B cell (primary cell): ENCODE measurements at regions not wholly inside any gene's neighbourhood (a gene's known extent, or its start where the extent isn't known, plus 50 kb on each side); places are given as distances from the start of the nearest gene placed in this dataset.

Source experiments
- ATAC-seq: fragments of 200-7000 bp; cut with Tn5 transposase; one replicate; pipeline ENCODE4 v1.10.0; 2021; ENCODE audit warnings: low read depth, mild to moderate bottlenecking, moderate number of reproducible peaks, moderate library complexity
- CTCF ChIA-PET: fragments of 350-600 bp; sonication (Branson Sonifier 250); formaldehyde crosslinking; loops from one replicate; lab custom pipeline; 2021; ENCODE audit warnings: antibody characterized with exemption, inconsistent platforms; lab: Charles Lee
- POLR2A ChIA-PET: fragments of 350-600 bp; sonication (Branson Sonifier 250); formaldehyde crosslinking; loops from one replicate; lab custom pipeline; 2021; ENCODE audit warnings: antibody characterized with exemption; lab: Charles Lee
- DNase-seq: peaks from one replicate; pipeline ENCODE4 v3.0.0; 2013
- H2AFZ ChIP-seq: 2 replicates; pipeline ENCODE4 v1.6.1; 2012; ENCODE audit warnings: mild to moderate bottlenecking, low read depth, low read length; ENCODE audit not compliant: insufficient read depth, poor library complexity, severe bottlenecking
- H3K27ac ChIP-seq, 2 donors: 1 replicate in 1 of 2; 2 replicates in 1 of 2; pipeline ENCODE4 v1.5.1; 2012 to 2013; ENCODE audit warnings: low read length in 2 of 2, mild to moderate bottlenecking in 2 of 2, moderate library complexity in 1 of 2
- H3K27me3 ChIP-seq, 4 experiments: fragments of 200-600 bp in 1 of 4; sonication (generic) in 1 of 4; replicated peaks in 1 of 4; 1 replicate in 2 of 4; 2 replicates in 2 of 4; pipeline versions ENCODE4 v1.6.1 to v1.7.0; 2013 to 2016; ENCODE audit warnings: low read length in 3 of 4, mild to moderate bottlenecking in 2 of 4, mixed read lengths in 1 of 4, moderate library complexity in 1 of 4; ENCODE audit not compliant: insufficient read depth in 4 of 4, control insufficient read depth in 3 of 4; ENCODE audit errors: control extremely low read depth in 1 of 4
- H3K36me3 ChIP-seq, 2 experiments: replicated peaks in 1 of 2; 1 replicate in 1 of 2; 2 replicates in 1 of 2; pipeline versions ENCODE4 v1.6.1 to v1.7.1; 2013; ENCODE audit warnings: low read length in 1 of 2; ENCODE audit not compliant: insufficient read depth in 2 of 2, control insufficient read depth in 1 of 2; ENCODE audit errors: control extremely low read depth in 1 of 2, extremely low read depth in 1 of 2
- H3K4me1 ChIP-seq, 2 donors: fragments of 200-600 bp in 1 of 2; sonication (generic) in 1 of 2; 1 replicate in 1 of 2; 2 replicates in 1 of 2; pipeline versions ENCODE4 v1.5.1 to v1.6.1; 2013 to 2017; ENCODE audit warnings: low read length in 2 of 2; ENCODE audit not compliant: control insufficient read depth in 2 of 2, insufficient read depth in 2 of 2
- H3K4me2 ChIP-seq: replicated peaks from 2 replicates; pipeline ENCODE3; 2012; ENCODE audit warnings: mild to moderate bottlenecking, low read depth, low read length; ENCODE audit not compliant: poor library complexity, severe bottlenecking
- H3K4me3 ChIP-seq, 5 experiments: fragments of 200-600 bp in 1 of 5; sonication (generic) in 1 of 5; 1 replicate in 3 of 5; 2 replicates in 2 of 5; pipeline versions ENCODE4 v1.5.1 to v1.7.0; 2011 to 2016; ENCODE audit warnings: low read length in 4 of 5, mild to moderate bottlenecking in 4 of 5, low read depth in 2 of 5, control low read depth in 1 of 5, moderate library complexity in 1 of 5; ENCODE audit not compliant: insufficient read depth in 1 of 5; ENCODE audit errors: control extremely low read depth in 1 of 5, extremely low read depth in 1 of 5
- H3K79me2 ChIP-seq: fragments of 200-600 bp; sonication (generic); one replicate; pipeline ENCODE4 v1.6.0; 2016; ENCODE audit warnings: low read length; ENCODE audit not compliant: control insufficient read depth, insufficient read depth
- H3K9ac ChIP-seq: fragments of 200-600 bp; sonication (generic); 2 replicates; pipeline ENCODE4 v1.6.1; 2017; ENCODE audit warnings: mild to moderate bottlenecking, low read length, moderate library complexity
- H3K9me3 ChIP-seq, 3 donors: one replicate each; pipeline versions ENCODE4 v1.6.1 to v1.7.1; 2013; ENCODE audit warnings: low read length in 2 of 3; ENCODE audit not compliant: control insufficient read depth in 2 of 3, insufficient read depth in 1 of 3; ENCODE audit errors: control extremely low read depth in 1 of 3
- H4K20me1 ChIP-seq: 2 replicates; pipeline ENCODE4 v1.6.0; 2012; ENCODE audit warnings: mild to moderate bottlenecking, low read length; ENCODE audit not compliant: insufficient read depth, control insufficient read depth, poor library complexity, severe bottlenecking
- H3K27ac Mint-ChIP-seq: one replicate; pipeline ENCODE4 v1.8.0; 2021; ENCODE audit warnings: mixed read lengths
- H3K27me3 Mint-ChIP-seq: one replicate; pipeline ENCODE4 v1.8.0; 2021; ENCODE audit warnings: mixed read lengths
- H3K4me1 Mint-ChIP-seq: one replicate; pipeline ENCODE4 v1.8.0; 2021; ENCODE audit warnings: mixed read lengths
- H3K4me3 Mint-ChIP-seq: one replicate; pipeline ENCODE4 v1.8.0; 2021; ENCODE audit warnings: mixed read lengths
- H3K9me3 Mint-ChIP-seq: one replicate; pipeline ENCODE4 v1.8.0; 2022; ENCODE audit warnings: mixed read lengths; ENCODE audit not compliant: insufficient read depth
- CTCF ChIP-seq: fragments of 200-600 bp; IDR thresholded peaks from one replicate; pipeline ENCODE4 v1.8.0; 2022; ENCODE audit warnings: antibody characterized with exemption, mild to moderate bottlenecking
- EZH2 ChIP-seq: IDR thresholded peaks from 2 replicates; pipeline ENCODE4 v1.6.1; 2012; ENCODE audit warnings: borderline replicate concordance, low read depth, mild to moderate bottlenecking, moderate library complexity, low read length; ENCODE audit not compliant: insufficient read depth, poor library complexity, severe bottlenecking
- WGBS: methylation state at CpG from one replicate; pipeline ENCODE4 v1.1.5; 2013; ENCODE audit warnings: missing lambda C conversion rate; ENCODE audit not compliant: insufficient coverage; 5-methylcytosine and 5-hydroxymethylcytosine counted together
- intact Hi-C: fragments of 100-400 bp; cut with micrococcal nuclease; formaldehyde crosslinking; loops from one replicate; pipeline ENCODE4 v1.10.0; 2022

- H3K79me2 ChIP-seq, result no peaks in the 10 kb centered on the region
- H2AFZ ChIP-seq, result no peak overlapping the region
- no peak overlapping the region for H3K27ac ChIP-seq
- ChIA-PET CTCF (no interaction called here), POLR2A (no interaction called here)
- TF ChIP-seq EZH2, result no peak
- TF ChIP-seq CTCF, result no peak
- no peaks in the 10 kb centered on the region for H3K36me3 ChIP-seq
- intact Hi-C loops, result no loop called here
- H3K4me1 ChIP-seq, result no peaks in the 10 kb centered on the region
- Mint-ChIP-seq H3K9me3 (no peaks in the 10 kb centered on the region), H3K4me3 (no peak overlapping the region), H3K4me1 (no peaks in the 10 kb centered on the region), H3K27me3 (no peaks in the 10 kb centered on the region), H3K27ac (no peak overlapping the region)
- DNase-seq (no peak), ATAC-seq (no peak)
- H3K4me2 ChIP-seq, result no peak overlapping the region
- H4K20me1 ChIP-seq, result no peaks in the 10 kb centered on the region
- H3K9me3 ChIP-seq, result no peaks in the 10 kb centered on the region
- no CpG with 5 or more reads among the region's 1 CpG for WGBS
- no peak overlapping the region for H3K9ac ChIP-seq
- no peak overlapping the region for H3K4me3 ChIP-seq
- no peaks in the 10 kb centered on the region for H3K27me3 ChIP-seq
Observed at GRCh38 chr21:16577975-16578374, 848.2 kb downstream of the USP25 start.

DNA sequence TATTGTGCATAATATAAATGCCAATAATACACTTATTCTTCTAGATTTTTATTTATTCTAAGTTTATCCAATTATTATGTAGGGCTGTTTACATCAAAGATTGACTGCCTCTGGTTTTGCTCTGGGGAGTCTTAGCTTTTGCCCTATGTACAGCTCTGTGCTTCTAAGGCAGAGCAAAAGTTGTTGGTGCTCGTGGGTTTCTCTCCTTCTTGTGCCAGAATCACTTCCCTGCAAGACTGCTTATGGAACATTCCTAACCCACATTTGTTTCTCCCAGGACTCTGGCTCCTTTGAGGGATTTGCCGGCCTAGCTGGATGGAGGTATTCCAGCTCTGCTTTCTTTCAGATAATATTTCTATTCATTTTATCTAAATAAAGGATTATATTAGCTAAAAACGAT, 849.1 kb downstream of the USP25 start:
- no peaks in the 10 kb centered on the region for H3K9me3 ChIP-seq
- no peaks in the 10 kb centered on the region for H3K36me3 ChIP-seq
- Mint-ChIP-seq H3K27ac (no peak overlapping the region), H3K4me1 (no peaks in the 10 kb centered on the region), H3K27me3 (no peaks in the 10 kb centered on the region), H3K4me3 (no peak overlapping the region), H3K9me3 (no peaks in the 10 kb centered on the region)
- DNase-seq (no peak), ATAC-seq (no peak)
- H3K27ac ChIP-seq, result no peak overlapping the region
- H3K4me1 ChIP-seq, result no peaks in the 10 kb centered on the region
- WGBS, result no CpG with 5 or more reads among the region's 3 CpGs
- H2AFZ ChIP-seq, result no peak overlapping the region
- no peak overlapping the region for H3K4me3 ChIP-seq
- intact Hi-C loops, result no loop called here
- H3K9ac ChIP-seq, result no peak overlapping the region
- no peak overlapping the region for H3K4me2 ChIP-seq
- CTCF ChIA-PET, result no interaction called here
- H4K20me1 ChIP-seq, result no peaks in the 10 kb centered on the region
- no peaks in the 10 kb centered on the region for H3K79me2 ChIP-seq
- TF ChIP-seq CTCF (no peak), EZH2 (no peak)
- POLR2A ChIA-PET, result no interaction called here
- H3K27me3 ChIP-seq, result no peaks in the 10 kb centered on the region
